NT2/D1 (cell line): ENCODE measurements at regions not wholly inside any gene's neighbourhood (a gene's known extent, or its start where the extent isn't known, plus 50 kb on each side); places are given as distances from the start of the nearest gene placed in this dataset.

Experiments
- SUZ12 ChIP-seq: IDR thresholded peaks from 2 replicates; pipeline ENCODE4 v1.6.1; 2011; ENCODE audit not compliant: insufficient read length, insufficient read depth; ENCODE audit errors: extremely low read depth
- YY1 ChIP-seq: IDR thresholded peaks from 2 replicates; pipeline ENCODE4 v1.6.1; 2011; ENCODE audit not compliant: insufficient read length, insufficient read depth
- ZNF274 ChIP-seq: IDR thresholded peaks from 2 replicates; pipeline ENCODE4 v1.6.1; 2011; ENCODE audit warnings: mild to moderate bottlenecking, low read depth, low read length

GRCh38 chr6:100255701-100256100 lies 209.0 kb downstream of the SIM1 start:
- TF ChIP-seq YY1: no peak
- TF ChIP-seq SUZ12: no peak
- no peak for TF ChIP-seq ZNF274
